ENCODE measurements at regions not wholly inside any gene's neighbourhood (a gene's known extent, or its start where the extent isn't known, plus 50 kb on each side); places are given as distances from the start of the nearest gene placed in this dataset.

- Histone ChIP-seq H3K4me1 (no peaks in the 10 kb centered on the region), H4K20me1 (no peaks in the 10 kb centered on the region), H3K9ac (no peak overlapping the region), H3K36me3 (no peaks in the 10 kb centered on the region), H3K27ac (no peak overlapping the region), H3K4me3 (no peak overlapping the region), H3K4me2 (no peak overlapping the region), H3K9me3 (replicated peaks in 1 of 11) (no peaks in the 10 kb centered on the region), H3K27me3 (no peaks in the 10 kb centered on the region)
- no peak for TF ChIP-seq Cebpa-rat (IDR thresholded peaks at IDR 0.05)
Observed at GRCh38 chr14:84704601-84705000, 825.3 kb upstream of the FLRT2 start.

GRCh38 chr14:84707830-84708229 is 822.1 kb upstream of the FLRT2 start:
- H4K20me1 ChIP-seq, result no peaks in the 10 kb centered on the region
- TF ChIP-seq Cebpa-rat (IDR thresholded peaks at IDR 0.05), result no peak
- H3K27ac ChIP-seq, result no peak overlapping the region

GRCh38 chr14:84708865-84709264 is 821.1 kb upstream of the FLRT2 start:
- Histone ChIP-seq H3K27ac (no peak overlapping the region), H3K4me3 (no peak overlapping the region), H3K4me1 (no peaks in the 10 kb centered on the region), H3K9ac (no peak overlapping the region), H4K20me1 (no peaks in the 10 kb centered on the region), H3K9me3 (replicated peaks in 1 of 11) (no peaks in the 10 kb centered on the region), H3K36me3 (no peaks in the 10 kb centered on the region), H3K27me3 (no peaks in the 10 kb centered on the region), H3K4me2 (no peak overlapping the region)
- no peak for TF ChIP-seq Cebpa-rat (IDR thresholded peaks at IDR 0.05)

More at GRCh38 chr14:84707830-84708229, 822.1 kb upstream of the FLRT2 start:
- Histone ChIP-seq H3K9ac (no peak overlapping the region), H3K4me1 (no peaks in the 10 kb centered on the region), H3K27me3 (no peaks in the 10 kb centered on the region), H3K9me3 (replicated peaks in 1 of 11) (no peaks in the 10 kb centered on the region), H3K4me3 (no peak overlapping the region), H3K36me3 (no peaks in the 10 kb centered on the region), H3K4me2 (no peak overlapping the region)

GRCh38 chr14:84726471-84726870 is 803.5 kb upstream of the FLRT2 start:
- Histone ChIP-seq H3K4me3 (no peak overlapping the region), H3K9ac (no peak overlapping the region), H3K4me1 (no peaks in the 10 kb centered on the region), H3K9me3 (replicated peaks in 1 of 11) (no peaks in the 10 kb centered on the region), H4K20me1 (no peaks in the 10 kb centered on the region), H3K27me3 (no peaks in the 10 kb centered on the region), H3K4me2 (no peak overlapping the region), H3K27ac (no peak overlapping the region), H3K36me3 (no peaks in the 10 kb centered on the region)
- TF ChIP-seq Cebpa-rat (IDR thresholded peaks at IDR 0.05), result no peak

GRCh38 chr14:84749191-84749955 is 780.6 kb upstream of the FLRT2 start:
- no peak overlapping the region for H3K27ac ChIP-seq
- H3K36me3 ChIP-seq, result no peaks in the 10 kb centered on the region
- H3K4me3 ChIP-seq, result no peak overlapping the region
- no peaks in the 10 kb centered on the region for H3K4me1 ChIP-seq
- H3K27me3 ChIP-seq, result no peaks in the 10 kb centered on the region
- no peaks in the 10 kb centered on the region for H3K9me3 ChIP-seq (replicated peaks in 1 of 11)
- no peaks in the 10 kb centered on the region for H4K20me1 ChIP-seq
- H3K9ac ChIP-seq, result no peak overlapping the region
- no peak overlapping the region for H3K4me2 ChIP-seq
- no peak for TF ChIP-seq Cebpa-rat (IDR thresholded peaks at IDR 0.05)

- Histone ChIP-seq H3K27ac (no peak overlapping the region), H3K4me2 (no peak overlapping the region), H3K36me3 (no peaks in the 10 kb centered on the region), H3K4me3 (no peak overlapping the region), H4K20me1 (no peaks in the 10 kb centered on the region), H3K27me3 (no peaks in the 10 kb centered on the region), H3K9me3 (replicated peaks in 1 of 11) (no peaks in the 10 kb centered on the region; a peak in 1 of 22 replicates), H3K4me1 (peaks cover 0 to 5% (median 0%) of the 10 kb centered on the region in 10 experiments; a peak in 4 of 20 replicates), H3K9ac (no peak overlapping the region)
- TF ChIP-seq Cebpa-rat (IDR thresholded peaks at IDR 0.05), result no peak
Observed at GRCh38 chr14:84750284-84750683, 779.7 kb upstream of the FLRT2 start.

GRCh38 chr14:84750763-84751554 is 779.0 kb upstream of the FLRT2 start:
- Histone ChIP-seq H3K4me3 (no peak overlapping the region), H4K20me1 (no peaks in the 10 kb centered on the region), H3K4me2 (no peak overlapping the region), H3K9ac (no peak overlapping the region), H3K9me3 (replicated peaks in 1 of 11) (no peaks in the 10 kb centered on the region; a peak in 1 of 22 replicates), H3K4me1 (peaks cover 0 to 10% (median 0%) of the 10 kb centered on the region in 10 experiments; a peak in 4 of 20 replicates), H3K27ac (no peak overlapping the region), H3K27me3 (no peaks in the 10 kb centered on the region), H3K36me3 (no peaks in the 10 kb centered on the region)
- no peak for TF ChIP-seq Cebpa-rat (IDR thresholded peaks at IDR 0.05)

GRCh38 chr14:84751745-84752144 is 778.2 kb upstream of the FLRT2 start:
- Histone ChIP-seq H4K20me1 (no peaks in the 10 kb centered on the region), H3K9me3 (replicated peaks in 1 of 11) (no peaks in the 10 kb centered on the region; a peak in 1 of 22 replicates), H3K27me3 (no peaks in the 10 kb centered on the region), H3K4me1 (peaks cover 0 to 15% (median 0%) of the 10 kb centered on the region in 10 experiments; a peak in 4 of 20 replicates), H3K27ac (no peak overlapping the region), H3K4me3 (no peak overlapping the region), H3K9ac (no peak overlapping the region), H3K36me3 (no peaks in the 10 kb centered on the region), H3K4me2 (no peak overlapping the region)
- no peak for TF ChIP-seq Cebpa-rat (IDR thresholded peaks at IDR 0.05)

GRCh38 chr14:84760489-84761126 is 769.3 kb upstream of the FLRT2 start:
- no peaks in the 10 kb centered on the region for H4K20me1 ChIP-seq
- H3K4me3 ChIP-seq, result no peak overlapping the region

More at GRCh38 chr14:84760489-84761126, 769.3 kb upstream of the FLRT2 start:
- TF ChIP-seq Cebpa-rat (IDR thresholded peaks at IDR 0.05), result no peak
- Histone ChIP-seq H3K4me2 (no peak overlapping the region), H3K4me1 (peaks cover 0 to 7% (median 0%) of the 10 kb centered on the region in 10 experiments; a peak in 4 of 20 replicates), H3K9me3 (replicated peaks in 1 of 11) (peaks cover 0 to 13% (median 0%) of the 10 kb centered on the region in 11 experiments; a peak in 5 of 22 replicates), H3K27me3 (no peaks in the 10 kb centered on the region), H3K36me3 (no peaks in the 10 kb centered on the region), H3K27ac (no peak overlapping the region), H3K9ac (no peak overlapping the region)

Data from BLaER1 treated with 17β-estradiol and CSF1 and Interleukin-3, amounts not matched to agents 10 nM and 100 nM (cell line).